ENCODE measurements at regions not wholly inside any gene's neighbourhood (a gene's known extent, or its start where the extent isn't known, plus 50 kb on each side); places are given as distances from the start of the nearest gene placed in this dataset.
"Not testable (repeated sequence)": the region's sequence is repeated elsewhere in the genome, so short reads cannot be mapped to it uniquely, and the experiment has no call there.

- in situ Hi-C loops (cut with HindIII; ENCODE audit: low sequenced_read_pairs) = no loop called here
These were observed 203.7 kb upstream of the SSTR1 start for GRCh38 chr14:38003746-38004609.

GRCh38 chr14:38004610-38004879 is 203.2 kb upstream of the SSTR1 start:
- DNase-seq (ENCODE audit: low spot score) = no peak
- in situ Hi-C loops (cut with HindIII; ENCODE audit: low sequenced_read_pairs) = no loop called here

More at GRCh38 chr14:38003746-38004609, 203.7 kb upstream of the SSTR1 start:
- DNase-seq (ENCODE audit: low spot score) = no peak

- in situ Hi-C loops (cut with HindIII; ENCODE audit: low sequenced_read_pairs) = not testable (repeated sequence)
These were observed 196.5 kb upstream of the SSTR1 start for GRCh38 chr14:38011156-38011555.

GRCh38 chr14:38012056-38012455 is 195.6 kb upstream of the SSTR1 start:
- in situ Hi-C loops (cut with HindIII; ENCODE audit: low sequenced_read_pairs) = no loop called here
- no peak for DNase-seq (ENCODE audit: low spot score)

More at GRCh38 chr14:38011156-38011555, 196.5 kb upstream of the SSTR1 start:
- DNase-seq (ENCODE audit: low spot score) = not testable (repeated sequence)

- in situ Hi-C loops (cut with HindIII; ENCODE audit: low sequenced_read_pairs) = no loop called here
- DNase-seq (ENCODE audit: low spot score) = no peak
These were observed 191.2 kb upstream of the SSTR1 start for GRCh38 chr14:38016497-38016896.

- in situ Hi-C loops (cut with HindIII; ENCODE audit: low sequenced_read_pairs) = no loop called here
These were observed 185.8 kb upstream of the SSTR1 start for GRCh38 chr14:38021861-38022260.

GRCh38 chr14:38022775-38023174 is 184.9 kb upstream of the SSTR1 start:
- no peak for DNase-seq (ENCODE audit: low spot score)
- in situ Hi-C loops (cut with HindIII; ENCODE audit: low sequenced_read_pairs) = no loop called here

More at GRCh38 chr14:38021861-38022260, 185.8 kb upstream of the SSTR1 start:
- DNase-seq (ENCODE audit: low spot score) = no peak

- in situ Hi-C loops (cut with HindIII; ENCODE audit: low sequenced_read_pairs) = no loop called here
- DNase-seq (ENCODE audit: low spot score) = no peak
These were observed 169.5 kb upstream of the SSTR1 start for GRCh38 chr14:38038171-38038570.

- in situ Hi-C loops (cut with HindIII; ENCODE audit: low sequenced_read_pairs) = no loop called here
These were observed 168.7 kb upstream of the SSTR1 start for GRCh38 chr14:38038986-38039385.

GRCh38 chr14:38039496-38039895 is 168.2 kb upstream of the SSTR1 start:
- DNase-seq (ENCODE audit: low spot score) = no peak
- in situ Hi-C loops (cut with HindIII; ENCODE audit: low sequenced_read_pairs) = no loop called here

More at GRCh38 chr14:38038986-38039385, 168.7 kb upstream of the SSTR1 start:
- DNase-seq (ENCODE audit: low spot score) = no peak

GRCh38 chr14:38040411-38040810 is 167.3 kb upstream of the SSTR1 start:
- in situ Hi-C loops (cut with HindIII; ENCODE audit: low sequenced_read_pairs) = no loop called here
- no peak for DNase-seq (ENCODE audit: low spot score)

GRCh38 chr14:38042322-38042721 is 165.4 kb upstream of the SSTR1 start:
- no peak for DNase-seq (ENCODE audit: low spot score)
- in situ Hi-C loops (cut with HindIII; ENCODE audit: low sequenced_read_pairs) = no loop called here

- DNase-seq (ENCODE audit: low spot score) = no peak
- in situ Hi-C loops (cut with HindIII; ENCODE audit: low sequenced_read_pairs) = no loop called here
These were observed 163.0 kb upstream of the SSTR1 start for GRCh38 chr14:38044710-38045109.

- no peak for DNase-seq (ENCODE audit: low spot score)
- in situ Hi-C loops (cut with HindIII; ENCODE audit: low sequenced_read_pairs) = no loop called here
These were observed 162.2 kb upstream of the SSTR1 start for GRCh38 chr14:38045461-38045860.

GRCh38 chr14:38046160-38046559 is 161.5 kb upstream of the SSTR1 start:
- DNase-seq (ENCODE audit: low spot score) = no peak
- in situ Hi-C loops (cut with HindIII; ENCODE audit: low sequenced_read_pairs) = no loop called here

- DNase-seq (ENCODE audit: low spot score) = no peak
- in situ Hi-C loops (cut with HindIII; ENCODE audit: low sequenced_read_pairs) = no loop called here
These were observed 160.4 kb upstream of the SSTR1 start for GRCh38 chr14:38047195-38047902.

- in situ Hi-C loops (cut with HindIII; ENCODE audit: low sequenced_read_pairs) = no loop called here
- DNase-seq (ENCODE audit: low spot score) = no peak
These were observed 154.0 kb upstream of the SSTR1 start for GRCh38 chr14:38053666-38054065.

GRCh38 chr14:38056270-38056669 is 151.4 kb upstream of the SSTR1 start:
- no peak for DNase-seq (ENCODE audit: low spot score)
- in situ Hi-C loops (cut with HindIII; ENCODE audit: low sequenced_read_pairs) = no loop called here

GRCh38 chr14:38062223-38062622 is 145.5 kb upstream of the SSTR1 start:
- in situ Hi-C loops (cut with HindIII; ENCODE audit: low sequenced_read_pairs); DNase-seq (ENCODE audit: low spot score): not testable (repeated sequence)

- in situ Hi-C loops (cut with HindIII; ENCODE audit: low sequenced_read_pairs) = no loop called here
- DNase-seq (ENCODE audit: low spot score) = no peak
These were observed 143.9 kb upstream of the SSTR1 start for GRCh38 chr14:38063711-38064320.

All from G401 (cell line).